Astrocyte (in vitro differentiated cells and primary cell): ENCODE measurements at regions not wholly inside any gene's neighbourhood (a gene's known extent, or its start where the extent isn't known, plus 50 kb on each side); places are given as distances from the start of the nearest gene placed in this dataset.

Experiments used
- DNase-seq: peaks from one replicate; pipeline ENCODE4 v3.0.0-alpha.2; 2010; ENCODE audit warnings: low read depth
- FAIRE-seq: peaks from 2 replicates; lab custom pipeline; 2011; peaks lifted over from hg19 to GRCh38; lab: Jason Lieb, UNC
- H2AFZ ChIP-seq: 2 replicates; pipeline ENCODE4 v1.6.0; 2012; ENCODE audit warnings: low read depth, low read length, inconsistent platforms
- H3K27ac ChIP-seq: 2 replicates; pipeline ENCODE4 v1.5.1; 2011; ENCODE audit warnings: low read depth, low read length, inconsistent platforms
- H3K27me3 ChIP-seq: 2 replicates; pipeline ENCODE4 v1.6.0; 2011; ENCODE audit warnings: low read length, inconsistent platforms; ENCODE audit not compliant: insufficient read depth
- H3K36me3 ChIP-seq: 2 replicates; pipeline ENCODE4 v1.5.1; 2011; ENCODE audit warnings: low read length, inconsistent platforms; ENCODE audit not compliant: insufficient read depth
- H3K4me1 ChIP-seq: 2 replicates; pipeline ENCODE4 v1.5.1; 2011; ENCODE audit warnings: low read length, inconsistent platforms; ENCODE audit not compliant: insufficient read depth
- H3K4me2 ChIP-seq: 2 replicates; pipeline ENCODE4 v1.6.0; 2012; ENCODE audit warnings: low read length, inconsistent platforms
- H3K4me3 ChIP-seq: 2 replicates; pipeline ENCODE4 v1.5.1; 2011; ENCODE audit warnings: low read depth, mild to moderate bottlenecking, low read length, inconsistent platforms; ENCODE audit not compliant: insufficient read depth
- H3K79me2 ChIP-seq: 2 replicates; pipeline ENCODE4 v1.6.0; 2012; ENCODE audit warnings: mild to moderate bottlenecking, low read length, inconsistent platforms; ENCODE audit not compliant: insufficient read depth
- H3K9ac ChIP-seq: 2 replicates; pipeline ENCODE4 v1.6.0; 2012; ENCODE audit warnings: mild to moderate bottlenecking, low read length, inconsistent platforms
- H3K9me3 ChIP-seq: 2 replicates; pipeline ENCODE4 v1.5.1; 2012; ENCODE audit warnings: low read depth, mild to moderate bottlenecking, low read length, inconsistent platforms; ENCODE audit not compliant: insufficient read depth
- H4K20me1 ChIP-seq: 2 replicates; pipeline ENCODE4 v1.6.0; 2012; ENCODE audit warnings: low read length, inconsistent platforms; ENCODE audit not compliant: insufficient read depth
- H3K27ac Mint-ChIP-seq: one replicate; pipeline ENCODE4 v1.8.0; 2021; ENCODE audit warnings: mild to moderate bottlenecking, mixed read lengths; ENCODE audit not compliant: unreplicated experiment
- H3K27me3 Mint-ChIP-seq: one replicate; pipeline ENCODE4 v1.8.0; 2021; ENCODE audit warnings: low read depth, mixed read lengths; ENCODE audit not compliant: unreplicated experiment
- H3K36me3 Mint-ChIP-seq: one replicate; pipeline ENCODE4 v1.8.0; 2021; ENCODE audit warnings: low read depth, mixed read lengths; ENCODE audit not compliant: unreplicated experiment
- H3K4me1 Mint-ChIP-seq: one replicate; pipeline ENCODE4 v1.8.0; 2021; ENCODE audit warnings: low read depth, mixed read lengths; ENCODE audit not compliant: unreplicated experiment
- H3K4me3 Mint-ChIP-seq: one replicate; pipeline ENCODE4 v1.8.0; 2021; ENCODE audit warnings: mild to moderate bottlenecking, moderate library complexity, mixed read lengths; ENCODE audit not compliant: unreplicated experiment
- H3K9me3 Mint-ChIP-seq: one replicate; pipeline ENCODE4 v1.8.0; 2021; ENCODE audit warnings: mild to moderate bottlenecking, mixed read lengths; ENCODE audit not compliant: unreplicated experiment
- CTCF ChIP-seq: IDR thresholded peaks from 2 replicates; pipeline ENCODE4 v1.5.1; 2011; ENCODE audit warnings: low read depth, mild to moderate bottlenecking, inconsistent platforms, low read length, moderate library complexity; ENCODE audit not compliant: insufficient read depth
- EZH2 ChIP-seq: IDR thresholded peaks from 2 replicates; pipeline ENCODE4 v1.6.1; 2012; ENCODE audit warnings: mild to moderate bottlenecking, low read length, inconsistent platforms; ENCODE audit not compliant: insufficient read depth

GRCh38 chr4:163875327-163875726 lies 380.8 kb downstream of the TMA16 start:
- Histone ChIP-seq H2AFZ (no peak overlapping the region), H3K9ac (no peak overlapping the region), H3K4me1 (no peaks in the 10 kb centered on the region), H3K36me3 (no peaks in the 10 kb centered on the region), H3K4me3 (no peak overlapping the region), H3K4me2 (no peak overlapping the region), H4K20me1 (no peaks in the 10 kb centered on the region), H3K27me3 (no peaks in the 10 kb centered on the region), H3K79me2 (no peaks in the 10 kb centered on the region), H3K27ac (no peak overlapping the region), H3K9me3 (no peaks in the 10 kb centered on the region)
- Mint-ChIP-seq H3K27ac (no peak overlapping the region), H3K4me3 (no peak overlapping the region), H3K36me3 (no peaks in the 10 kb centered on the region), H3K4me1 (no peaks in the 10 kb centered on the region), H3K27me3 (no peaks in the 10 kb centered on the region), H3K9me3 (no peaks in the 10 kb centered on the region)
- no peak for FAIRE-seq
- no peak for DNase-seq
- TF ChIP-seq CTCF, result no peak

- Mint-ChIP-seq H3K9me3 (no peaks in the 10 kb centered on the region), H3K27ac (no peak overlapping the region), H3K4me1 (no peaks in the 10 kb centered on the region), H3K4me3 (no peak overlapping the region), H3K27me3 (no peaks in the 10 kb centered on the region), H3K36me3 (no peaks in the 10 kb centered on the region)
- Histone ChIP-seq H3K4me2 (no peak overlapping the region), H3K9me3 (no peaks in the 10 kb centered on the region), H4K20me1 (no peaks in the 10 kb centered on the region), H3K27me3 (no peaks in the 10 kb centered on the region), H3K27ac (no peak overlapping the region), H3K4me3 (no peak overlapping the region), H2AFZ (no peak overlapping the region), H3K4me1 (no peaks in the 10 kb centered on the region), H3K9ac (no peak overlapping the region), H3K36me3 (no peaks in the 10 kb centered on the region), H3K79me2 (no peaks in the 10 kb centered on the region)
- no peak for TF ChIP-seq EZH2
- TF ChIP-seq CTCF, result no peak
- no peak for FAIRE-seq
- DNase-seq, result no peak
Observed at GRCh38 chr4:163878336-163879121, 384.0 kb downstream of the TMA16 start.

- H2AFZ ChIP-seq, result no peak overlapping the region
- FAIRE-seq (no peak), DNase-seq (no peak)
- no peaks in the 10 kb centered on the region for H3K27me3 Mint-ChIP-seq
- H3K79me2 ChIP-seq, result no peaks in the 10 kb centered on the region
- H3K4me1 ChIP-seq, result no peaks in the 10 kb centered on the region
- TF ChIP-seq CTCF (no peak), EZH2 (no peak)
- no peaks in the 10 kb centered on the region for H3K9me3 Mint-ChIP-seq
- H3K36me3 Mint-ChIP-seq, result no peaks in the 10 kb centered on the region
- H3K36me3 ChIP-seq, result no peaks in the 10 kb centered on the region
- H3K9me3 ChIP-seq, result no peaks in the 10 kb centered on the region
- H3K9ac ChIP-seq, result no peak overlapping the region
- H3K27ac ChIP-seq, result no peak overlapping the region
- H3K27ac Mint-ChIP-seq, result no peak overlapping the region
- H3K4me3 Mint-ChIP-seq, result no peak overlapping the region
- no peaks in the 10 kb centered on the region for H3K27me3 ChIP-seq
- no peaks in the 10 kb centered on the region for H4K20me1 ChIP-seq
- H3K4me3 ChIP-seq, result no peak overlapping the region
- no peak overlapping the region for H3K4me2 ChIP-seq
- peaks cover 3% of the 10 kb centered on the region for H3K4me1 Mint-ChIP-seq
Observed at GRCh38 chr4:163892417-163892816, 397.9 kb downstream of the TMA16 start.
